Activated naive CD8-positive, alpha-beta T cell treated with anti-CD3 and anti-CD28 coated beads, Interleukin-2, amount 50 U/mL, for 16 hours (primary cell): ENCODE measurements at regions not wholly inside any gene's neighbourhood (a gene's known extent, or its start where the extent isn't known, plus 50 kb on each side); places are given as distances from the start of the nearest gene placed in this dataset.
"Not testable (repeated sequence)": the region's sequence is repeated elsewhere in the genome, so short reads cannot be mapped to it uniquely, and the experiment has no call there.

Experiments used
- DNase-seq: peaks from one replicate; pipeline ENCODE4 v3.0.0-alpha.2; 2020; ENCODE audit warnings: low read depth, low spot score

- no peak for DNase-seq
Observed at GRCh38 chr12:131192951-131193350, 239.2 kb downstream of the ADGRD1 start.

GRCh38 chr12:131194166-131194565 is 240.5 kb downstream of the ADGRD1 start:
- DNase-seq = no peak

DNA sequence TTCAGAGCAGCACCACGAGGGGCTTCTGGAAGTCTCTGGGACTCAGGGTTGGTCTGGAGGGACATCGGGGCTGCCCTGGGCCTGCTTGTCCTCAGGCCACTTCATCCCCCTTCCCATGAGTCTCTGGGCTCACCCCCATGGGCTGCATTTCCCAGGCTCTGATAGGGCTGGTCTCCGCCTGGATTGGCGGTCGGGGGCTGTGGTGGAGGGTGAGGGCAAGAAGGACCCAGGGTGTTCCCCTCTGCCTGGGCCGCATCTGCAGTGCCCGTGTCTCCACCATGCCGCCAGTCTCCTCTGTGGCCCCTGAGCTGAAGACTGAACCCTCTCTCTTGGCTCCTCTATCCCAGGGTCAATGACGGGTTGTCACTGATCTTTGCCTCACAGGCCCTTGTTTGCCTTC is 242.1 kb downstream of the ADGRD1 start:
- DNase-seq = no peak

- no peak for DNase-seq
Observed at GRCh38 chr12:131196220-131196619, 242.5 kb downstream of the ADGRD1 start.

GRCh38 chr12:131197490-131197889 is 243.8 kb downstream of the ADGRD1 start:
- DNase-seq = no peak

DNA sequence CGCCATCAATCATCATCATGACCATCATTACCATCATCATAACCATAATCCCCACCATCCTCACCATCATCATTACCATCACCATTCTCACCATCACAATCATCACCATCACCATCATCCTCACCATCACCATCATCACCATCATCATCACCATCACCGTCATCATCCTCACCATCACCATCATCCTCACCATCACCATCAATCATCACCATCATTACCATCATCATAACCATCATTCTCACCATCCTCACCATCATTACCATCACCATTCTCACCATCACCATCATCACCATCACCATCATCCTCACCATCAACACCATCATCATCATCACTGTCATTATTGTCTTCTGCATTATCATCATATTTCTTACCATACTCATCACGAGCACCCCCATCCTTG is 245.5 kb downstream of the ADGRD1 start:
- no peak for DNase-seq

- DNase-seq = not testable (repeated sequence)
Observed at GRCh38 chr12:131201912-131202311, 248.2 kb downstream of the ADGRD1 start.

DNA sequence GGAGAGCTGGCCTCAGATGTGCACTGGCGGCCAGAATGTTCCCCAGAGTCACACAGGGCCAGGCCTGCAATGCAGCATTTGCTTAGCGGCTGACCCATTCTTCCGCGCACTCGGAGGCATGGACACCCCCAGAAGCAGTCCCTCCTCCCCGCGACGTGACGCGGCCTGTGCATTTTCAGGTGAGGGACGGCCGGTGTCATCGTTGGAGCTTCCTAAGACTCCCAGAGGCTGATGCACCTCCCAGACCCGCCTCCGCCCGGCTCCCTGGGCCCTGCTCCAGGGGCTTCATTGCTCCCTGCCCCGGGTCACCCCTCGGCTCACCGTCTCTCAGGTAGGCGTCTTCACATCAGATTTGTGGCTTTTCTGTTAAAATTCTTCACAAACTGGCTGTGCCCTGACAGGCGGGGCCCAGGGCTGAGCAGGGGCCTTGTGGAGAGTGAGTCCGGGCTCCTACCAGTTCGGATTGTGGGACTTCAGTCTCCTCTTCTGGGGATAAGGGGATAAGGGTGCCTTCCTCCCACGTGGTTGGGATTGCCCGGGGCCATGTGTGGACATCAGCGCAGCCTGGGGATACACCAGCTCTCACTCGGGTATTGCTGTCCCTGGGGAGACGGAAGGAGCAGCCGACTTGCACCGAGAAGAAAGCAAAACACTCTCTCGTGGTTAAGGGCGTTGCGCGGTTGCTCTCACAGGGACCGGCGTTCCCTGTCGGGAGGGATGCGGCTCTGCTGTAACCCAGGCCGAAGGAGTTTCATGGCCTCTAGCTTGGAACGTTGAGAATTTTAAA is 249.1 kb downstream of the ADGRD1 start:
- no peak for DNase-seq

DNA sequence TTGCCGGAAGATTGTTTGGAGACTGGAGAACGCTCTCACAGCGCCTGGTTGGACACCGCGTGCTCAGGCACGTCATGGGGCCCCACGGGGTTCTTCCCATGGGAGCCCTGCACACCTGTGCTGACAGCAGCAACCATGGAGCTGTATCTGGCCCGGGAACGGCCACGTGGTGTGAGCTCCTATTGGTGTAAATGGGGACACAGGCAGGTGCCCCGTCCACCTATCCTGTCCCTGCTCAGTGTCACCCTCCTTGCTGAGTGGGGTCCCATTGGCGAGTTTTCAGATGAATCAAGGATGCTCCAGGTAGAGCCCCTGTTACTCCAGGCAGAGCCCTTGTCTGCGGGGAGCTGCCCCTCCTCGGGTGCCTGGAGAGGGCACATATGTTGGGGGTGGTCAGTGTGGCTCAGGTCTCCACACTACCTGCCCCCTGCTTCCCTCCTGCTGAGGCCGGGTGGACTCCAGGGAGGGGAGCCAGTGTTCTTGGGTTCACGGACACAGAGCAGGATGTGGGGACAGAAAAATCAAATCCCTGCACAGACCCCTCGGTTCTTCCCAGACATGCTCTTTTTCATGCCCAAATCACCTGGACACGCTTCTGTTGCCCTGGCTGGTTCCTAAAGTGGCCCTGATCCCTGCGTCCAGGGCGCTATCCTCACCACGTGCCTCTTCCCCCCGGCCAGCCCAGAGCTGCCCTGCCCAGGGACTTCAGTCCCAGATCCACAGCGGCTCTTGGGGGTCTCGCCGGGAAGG is 250.1 kb downstream of the ADGRD1 start:
- no peak for DNase-seq

- no peak for DNase-seq
Observed at GRCh38 chr12:131204416-131205274, 250.9 kb downstream of the ADGRD1 start.

DNA sequence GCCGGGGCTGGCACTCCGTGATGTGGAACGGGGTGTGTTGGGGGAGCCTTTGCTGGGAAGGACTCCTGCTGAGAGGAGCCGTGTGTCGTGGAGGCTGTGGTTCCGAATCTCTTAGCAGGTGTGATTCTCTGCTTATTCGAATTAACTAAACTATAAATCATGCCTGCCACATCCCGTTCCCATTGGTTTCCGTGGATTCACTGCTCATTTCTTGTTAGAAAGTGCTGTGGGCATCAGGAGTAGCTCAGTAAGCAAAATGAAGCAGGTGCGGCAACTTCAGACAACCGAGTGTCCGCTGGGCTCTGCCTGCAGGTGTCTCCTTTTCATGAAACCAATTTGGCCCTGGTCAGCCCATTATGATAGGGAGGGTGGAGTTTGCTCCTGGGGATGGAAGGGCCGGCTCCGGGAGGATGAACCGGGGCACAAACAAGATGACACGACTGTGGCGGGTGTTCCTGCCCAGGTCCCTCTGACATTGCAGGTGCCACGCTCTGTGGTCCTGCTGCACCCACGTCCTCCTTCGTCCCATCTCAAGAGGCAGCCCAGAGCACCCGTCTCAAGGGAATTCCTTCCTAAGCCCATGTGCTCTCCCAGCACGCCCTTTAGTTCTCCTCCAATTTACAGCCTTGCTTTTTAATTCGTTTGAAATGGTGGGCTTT is 251.7 kb downstream of the ADGRD1 start:
- not testable (repeated sequence) for DNase-seq

- not testable (repeated sequence) for DNase-seq
Observed at GRCh38 chr12:131206630-131207299, 253.1 kb downstream of the ADGRD1 start.

- not testable (repeated sequence) for DNase-seq
Observed at GRCh38 chr12:131207300-131207660, 253.6 kb downstream of the ADGRD1 start.

- DNase-seq = not testable (repeated sequence)
Observed at GRCh38 chr12:131207841-131208240, 254.1 kb downstream of the ADGRD1 start.

DNA sequence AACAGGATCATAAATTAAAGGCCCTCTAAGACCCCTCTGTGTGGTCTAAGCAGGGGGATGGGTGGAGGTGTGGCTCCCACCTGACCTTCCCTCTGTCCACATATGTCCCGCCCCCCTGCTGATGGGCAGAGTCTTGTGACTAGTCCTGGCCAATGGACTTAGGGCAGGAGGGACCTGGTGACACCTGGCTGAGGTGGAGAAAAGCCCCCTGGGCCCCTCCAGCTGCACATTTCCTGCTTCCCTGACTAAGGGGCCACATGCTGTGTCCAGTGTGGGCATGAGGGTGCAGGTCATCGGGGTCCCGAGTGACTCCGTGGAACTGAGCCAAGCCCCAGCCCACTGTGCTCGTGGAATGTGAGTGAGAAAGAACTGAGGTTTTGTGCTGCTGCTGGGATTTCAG is 254.7 kb downstream of the ADGRD1 start:
- no peak for DNase-seq

- no peak for DNase-seq
Observed at GRCh38 chr12:131209082-131210070, 255.7 kb downstream of the ADGRD1 start.

- DNase-seq = no peak
Observed at GRCh38 chr12:131210506-131211339, 257.0 kb downstream of the ADGRD1 start.

- no peak for DNase-seq
Observed at GRCh38 chr12:131211340-131211938, 257.7 kb downstream of the ADGRD1 start.
